ENCODE measurements at regions not wholly inside any gene's neighbourhood (a gene's known extent, or its start where the extent isn't known, plus 50 kb on each side); places are given as distances from the start of the nearest gene placed in this dataset.

DNA sequence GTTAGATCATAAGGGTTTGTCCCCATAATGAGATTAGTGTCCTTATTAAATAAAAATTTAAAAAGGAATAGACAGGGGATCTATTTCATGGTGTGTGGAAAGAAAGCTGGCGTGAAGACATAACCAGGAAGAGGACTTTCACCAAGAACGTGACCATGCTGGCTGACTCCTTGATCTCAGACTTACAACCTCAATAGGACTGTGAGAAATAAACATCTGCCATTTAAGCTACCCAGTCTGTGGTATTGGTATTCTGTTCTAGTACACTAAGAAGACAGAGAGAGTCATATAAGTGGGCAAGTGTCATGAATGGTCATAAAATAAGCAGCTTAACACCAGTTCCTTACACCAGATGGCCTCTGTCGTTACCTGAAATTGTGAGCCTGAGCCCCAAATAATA lies 259.4 kb upstream of the CCNG1 start:
- H3K4me2 ChIP-seq = no peak overlapping the region
- TF ChIP-seq SMC3 (IDR thresholded peaks at IDR 0.05) (no peak), BCL3 (IDR thresholded peaks at IDR 0.05) (no peak), POLR2AphosphoS2 (conservative IDR thresholded peaks at IDR 0.05; ENCODE audit: low read length) (no peak), NFE2L2 (conservative IDR thresholded peaks at IDR 0.05; ENCODE audit: low read length) (no peak)
- TF ChIP-seq, protein P1, sequence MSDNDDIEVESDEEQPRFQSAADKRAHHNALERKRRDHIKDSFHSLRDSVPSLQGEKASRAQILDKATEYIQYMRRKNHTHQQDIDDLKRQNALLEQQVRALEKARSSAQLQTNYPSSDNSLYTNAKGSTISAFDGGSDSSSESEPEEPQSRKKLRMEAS (IDR thresholded peaks at IDR 0.05) = no peak
- H3K9me3 ChIP-seq = no peaks in the 10 kb centered on the region
- FAIRE-seq (no peak), ATAC-seq (no peak), DNase-seq (ENCODE audit: low read depth in 1 of 2, low spot score in 1 of 2) (no peak)
- H3K4me1 ChIP-seq = no peaks in the 10 kb centered on the region
- WGBS (ENCODE audit: missing lambda C conversion rate) = 3% methylated on average over 3 of the region's 3 CpGs
- H3K27ac ChIP-seq = no peak overlapping the region
- ChIA-PET CTCF (no interaction called here), POLR2A (no interaction called here)
- no peak overlapping the region for H3K4me3 ChIP-seq

GRCh38 chr5:163185315-163185714 lies 252.1 kb upstream of the CCNG1 start:
- Histone ChIP-seq H3K27ac (no peak overlapping the region), H3K4me2 (no peak overlapping the region), H3K9me3 (no peaks in the 10 kb centered on the region), H3K4me1 (no peaks in the 10 kb centered on the region), H3K4me3 (no peak overlapping the region)
- TF ChIP-seq EHF (CRISPR knock-in tag; IDR thresholded peaks at IDR 0.05) (no peak), MYC (IDR thresholded peaks at IDR 0.05; ENCODE audit: borderline replicate concordance, low read length) (no peak)
- no peak for FAIRE-seq
- ATAC-seq = no peak
- POLR2A ChIA-PET = no interaction called here
- 46% methylated on average over 4 of the region's 4 CpGs for WGBS (ENCODE audit: missing lambda C conversion rate)
- DNase-seq (ENCODE audit: low read depth in 1 of 2, low spot score in 1 of 2) = no peak
- CTCF ChIA-PET = no interaction called here

GRCh38 chr5:163189023-163189553 lies 248.3 kb upstream of the CCNG1 start:
- Histone ChIP-seq H3K4me2 (no peak overlapping the region), H3K27ac (no peak overlapping the region), H3K4me1 (no peaks in the 10 kb centered on the region), H3K9me3 (no peaks in the 10 kb centered on the region), H3K4me3 (no peak overlapping the region)
- ChIA-PET POLR2A (no interaction called here), CTCF (no interaction called here)
- no peak for FAIRE-seq
- DNase-seq (ENCODE audit: low read depth in 1 of 2, low spot score in 1 of 2) = no peak
- no peak for TF ChIP-seq EP300 (IDR thresholded peaks at IDR 0.05)
- TF ChIP-seq FOSL2 (IDR thresholded peaks at IDR 0.05) = no peak
- TF ChIP-seq FOSL2 (CRISPR knock-in tag; IDR thresholded peaks at IDR 0.05) = no peak
- ATAC-seq = no peak
- 14% methylated on average over 2 of the region's 2 CpGs for WGBS (ENCODE audit: missing lambda C conversion rate)

DNA sequence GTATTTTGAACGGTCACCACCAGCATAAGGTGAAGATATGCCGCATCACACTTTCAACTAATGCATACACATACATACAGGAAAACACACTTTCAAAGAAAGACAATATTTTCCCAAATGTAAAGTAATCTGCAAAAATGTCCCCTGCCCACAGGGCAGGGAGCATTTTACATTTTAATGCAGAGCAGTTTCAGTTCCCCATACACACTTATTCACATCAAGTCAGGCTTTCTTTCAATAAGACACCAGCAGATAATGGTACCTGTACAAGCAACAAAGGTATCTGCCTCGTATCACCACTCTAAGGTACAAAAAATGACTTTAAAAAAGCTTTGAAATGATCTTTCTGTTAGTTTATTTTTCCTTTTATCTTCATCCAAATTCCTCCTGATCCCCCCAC lies 247.1 kb upstream of the CCNG1 start:
- no peak for FAIRE-seq
- TF ChIP-seq EHMT2 (IDR thresholded peaks at IDR 0.05; ENCODE audit: low read depth) = no peak
- TF ChIP-seq E2F6 (IDR thresholded peaks at IDR 0.05; ENCODE audit: borderline replicate concordance, low read depth) = no peak
- TF ChIP-seq MAFK (IDR thresholded peaks at IDR 0.05; ENCODE audit: partially characterized antibody) = no peak
- no peak for TF ChIP-seq ZC3H11A (IDR thresholded peaks at IDR 0.05)
- no peak for TF ChIP-seq FOSL2 (IDR thresholded peaks at IDR 0.05)
- TF ChIP-seq FOSL2 (CRISPR knock-in tag; IDR thresholded peaks at IDR 0.05) = no peak
- no peak for TF ChIP-seq HOXA7 (CRISPR knock-in tag; IDR thresholded peaks at IDR 0.05)
- TF ChIP-seq JUN (IDR thresholded peaks at IDR 0.05) = no peak
- TF ChIP-seq CHD4 (IDR thresholded peaks at IDR 0.05; ENCODE audit: borderline replicate concordance) = no peak
- TF ChIP-seq TP53 (CRISPR knock-in tag; IDR thresholded peaks at IDR 0.05) = no peak
- TF ChIP-seq ATOH8 (CRISPR knock-in tag; IDR thresholded peaks at IDR 0.05; ENCODE audit: low read depth) = no peak
- TF ChIP-seq FOXS1 (CRISPR knock-in tag; IDR thresholded peaks at IDR 0.05) = no peak
- TF ChIP-seq RCOR1 (IDR thresholded peaks at IDR 0.05; ENCODE audit: low read depth, low read length) = no peak
- no peak for TF ChIP-seq FOSB (CRISPR knock-in tag; IDR thresholded peaks at IDR 0.05)
- DNase-seq (ENCODE audit: low read depth in 1 of 2, low spot score in 1 of 2) = no peak
- POLR2A ChIA-PET = no interaction called here
- Histone ChIP-seq H3K9me3 (no peaks in the 10 kb centered on the region), H3K27ac (no peak overlapping the region), H3K4me1 (no peaks in the 10 kb centered on the region), H3K4me3 (no peak overlapping the region), H3K4me2 (no peak overlapping the region)
- CTCF ChIA-PET = no interaction called here
- 41% methylated on average over 3 of the region's 3 CpGs for WGBS (ENCODE audit: missing lambda C conversion rate)
- no peak for ATAC-seq
